Lung (tissue), 11 donors: ENCODE measurements at regions not wholly inside any gene's neighbourhood (a gene's known extent, or its start where the extent isn't known, plus 50 kb on each side); places are given as distances from the start of the nearest gene placed in this dataset.

Experiments
- ATAC-seq: fragments of 200-7000 bp; cut with Tn5 transposase; one replicate; pipeline ENCODE4 v1.9.1; 2020; ENCODE audit warnings: moderate number of reproducible peaks; ENCODE audit not compliant: insufficient read depth, low FRiP score
- DNase-seq, 3 donors: peaks; one replicate each; pipeline ENCODE4 v3.0.0-alpha.2; 2013 to 2017
- H3K27ac ChIP-seq, 2 donors: one replicate each; pipeline ENCODE4 v1.5.1; 2013; ENCODE audit warnings: mild to moderate bottlenecking in 2 of 2, moderate library complexity in 2 of 2, control low read depth in 1 of 2, inconsistent platforms in 1 of 2, low read depth in 1 of 2, low read length in 1 of 2
- H3K27me3 ChIP-seq, 3 donors: one replicate each; pipeline ENCODE4 v1.5.1; 2013; ENCODE audit warnings: low read length in 2 of 3; ENCODE audit not compliant: control insufficient read depth in 3 of 3, insufficient read depth in 3 of 3
- H3K36me3 ChIP-seq, 4 donors: one replicate each; pipeline ENCODE4 v1.5.1; 2013; ENCODE audit warnings: low read length in 4 of 4, mild to moderate bottlenecking in 1 of 4, moderate library complexity in 1 of 4; ENCODE audit not compliant: control insufficient read depth in 4 of 4, insufficient read depth in 4 of 4
- H3K4me1 ChIP-seq, 5 donors: one replicate each; pipeline ENCODE4 v1.5.1; 2013; ENCODE audit warnings: low read length in 5 of 5, mild to moderate bottlenecking in 2 of 5, moderate library complexity in 1 of 5; ENCODE audit not compliant: control insufficient read depth in 5 of 5, insufficient read depth in 5 of 5
- H3K4me3 ChIP-seq: one replicate; pipeline ENCODE4 v1.5.1; 2013; ENCODE audit warnings: mild to moderate bottlenecking, control low read depth, moderate library complexity
- H3K9ac ChIP-seq, 2 donors: one replicate each; pipeline ENCODE4 v1.5.1; 2013; ENCODE audit warnings: low read length in 2 of 2, control low read depth in 1 of 2; ENCODE audit not compliant: insufficient read depth in 1 of 2
- H3K9me3 ChIP-seq, 4 donors: one replicate each; pipeline ENCODE4 v1.5.1; 2013; ENCODE audit warnings: low read length in 3 of 4, mild to moderate bottlenecking in 1 of 4, moderate library complexity in 1 of 4; ENCODE audit not compliant: control insufficient read depth in 4 of 4, insufficient read depth in 3 of 4
- WGBS, 2 donors: extraction: QIAGEN DNeasy Blood & Tissue Kit; methylation state at CpG; one replicate each; pipeline ENCODE4 v1.1.7; 2013; 5-methylcytosine and 5-hydroxymethylcytosine counted together
- TF ChIP-seq, protein P1 (sequence below): IDR thresholded peaks from 2 replicates; pipeline ENCODE4 v1.5.1; 2012; ENCODE audit warnings: mild to moderate bottlenecking; ENCODE audit errors: control extremely low read depth, extremely low read depth
- donor health status: control.
- donor health status: control.
- donor health status: Bipolar disorder and iron deficiency.
- donor health status: healthy.
- donor health status: DM: yes; HTN: yes; CAD: no.

DNA sequence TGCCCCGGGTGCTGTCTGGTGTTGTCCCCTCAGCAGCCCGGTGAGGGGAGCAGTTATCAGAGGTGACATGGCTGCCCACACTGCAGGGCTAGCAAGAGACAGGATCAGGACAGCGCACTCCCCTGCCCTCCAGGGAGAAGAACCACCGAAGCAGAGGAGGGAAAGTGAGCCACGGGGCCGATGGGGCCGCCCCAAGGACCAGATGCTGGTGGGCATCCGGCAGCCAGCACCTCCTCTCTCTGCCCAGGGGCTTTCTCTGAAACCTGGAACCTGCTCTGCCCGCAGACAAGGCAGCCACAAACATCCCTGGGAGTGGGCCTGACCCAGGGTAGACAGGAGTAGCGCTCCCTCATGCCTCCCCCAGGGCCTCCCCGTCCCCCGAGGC, 163.0 kb upstream of the CST7 start:
- H3K36me3 ChIP-seq: no peaks in the 10 kb centered on the region
- TF ChIP-seq, protein P1, sequence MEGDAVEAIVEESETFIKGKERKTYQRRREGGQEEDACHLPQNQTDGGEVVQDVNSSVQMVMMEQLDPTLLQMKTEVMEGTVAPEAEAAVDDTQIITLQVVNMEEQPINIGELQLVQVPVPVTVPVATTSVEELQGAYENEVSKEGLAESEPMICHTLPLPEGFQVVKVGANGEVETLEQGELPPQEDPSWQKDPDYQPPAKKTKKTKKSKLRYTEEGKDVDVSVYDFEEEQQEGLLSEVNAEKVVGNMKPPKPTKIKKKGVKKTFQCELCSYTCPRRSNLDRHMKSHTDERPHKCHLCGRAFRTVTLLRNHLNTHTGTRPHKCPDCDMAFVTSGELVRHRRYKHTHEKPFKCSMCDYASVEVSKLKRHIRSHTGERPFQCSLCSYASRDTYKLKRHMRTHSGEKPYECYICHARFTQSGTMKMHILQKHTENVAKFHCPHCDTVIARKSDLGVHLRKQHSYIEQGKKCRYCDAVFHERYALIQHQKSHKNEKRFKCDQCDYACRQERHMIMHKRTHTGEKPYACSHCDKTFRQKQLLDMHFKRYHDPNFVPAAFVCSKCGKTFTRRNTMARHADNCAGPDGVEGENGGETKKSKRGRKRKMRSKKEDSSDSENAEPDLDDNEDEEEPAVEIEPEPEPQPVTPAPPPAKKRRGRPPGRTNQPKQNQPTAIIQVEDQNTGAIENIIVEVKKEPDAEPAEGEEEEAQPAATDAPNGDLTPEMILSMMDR: no peak
- no peak for ATAC-seq
- no peak overlapping the region for H3K9ac ChIP-seq
- peaks cover 0 to 2% (median 0%) of the 10 kb centered on the region in 4 donors for H3K9me3 ChIP-seq
- WGBS, 2 donors: 89 to 90% methylated on average over 11 to 12 of the region's 12 CpGs
- no peaks in the 10 kb centered on the region for H3K27me3 ChIP-seq
- H3K4me3 ChIP-seq: no peak overlapping the region
- H3K27ac ChIP-seq: no peak overlapping the region
- DNase-seq: no peak
- H3K4me1 ChIP-seq: peaks cover 0 to 19% (median 7%) of the 10 kb centered on the region in 5 donors

DNA sequence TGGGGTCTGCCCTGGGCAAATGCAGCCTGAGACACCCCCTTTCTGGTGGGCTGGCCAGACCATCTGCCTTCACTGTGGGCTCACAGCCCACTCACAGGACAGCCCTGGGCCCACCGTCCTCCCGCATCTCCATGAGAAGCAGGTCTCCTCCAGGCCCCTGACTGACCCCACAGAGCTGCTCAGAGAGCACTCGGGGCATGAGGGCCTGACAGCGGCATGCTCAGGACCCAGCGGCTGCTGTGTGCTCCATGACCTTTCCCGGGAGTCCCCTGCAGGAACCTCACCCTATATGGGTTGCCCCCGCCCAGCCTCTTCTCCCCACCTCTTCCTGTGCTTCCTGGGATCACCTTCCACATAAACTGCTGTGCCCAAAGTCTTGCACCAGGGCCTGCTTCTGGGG, 162.4 kb upstream of the CST7 start:
- TF ChIP-seq, protein P1: no peak
- no peak overlapping the region for H3K9ac ChIP-seq
- H3K4me3 ChIP-seq: no peak overlapping the region
- peaks cover 0 to 19% (median 7%) of the 10 kb centered on the region in 5 donors for H3K4me1 ChIP-seq
- DNase-seq (no peak), ATAC-seq (no peak)
- peaks cover 0 to 2% (median 0%) of the 10 kb centered on the region in 4 donors for H3K9me3 ChIP-seq
- H3K36me3 ChIP-seq: no peaks in the 10 kb centered on the region
- WGBS, 2 donors: 95 to 100% methylated on average over 7 of the region's 7 CpGs
- H3K27me3 ChIP-seq: no peaks in the 10 kb centered on the region
- H3K27ac ChIP-seq: no peak overlapping the region

DNA sequence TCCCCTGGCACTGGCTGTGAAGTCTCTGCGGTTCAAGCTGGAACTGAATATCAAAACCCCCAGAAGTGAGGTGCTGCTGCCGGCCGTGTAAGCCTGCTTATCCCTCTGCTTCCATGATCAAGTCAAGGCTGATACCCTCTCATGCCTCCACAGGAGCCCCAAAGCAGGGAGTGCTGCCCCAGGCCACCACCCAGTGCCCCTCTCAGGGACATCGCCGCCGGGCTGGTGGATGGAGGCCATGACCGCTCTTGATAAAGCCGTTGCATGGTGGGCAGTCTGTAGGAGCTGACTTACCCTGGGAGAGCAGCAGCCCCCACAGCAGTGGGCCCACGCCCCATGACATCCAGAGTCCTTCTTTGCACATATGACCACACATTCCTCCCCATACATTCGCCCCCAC, 162.0 kb upstream of the CST7 start:
- Histone ChIP-seq H3K9me3 (peaks cover 0 to 2% (median 0%) of the 10 kb centered on the region in 4 donors), H3K36me3 (no peaks in the 10 kb centered on the region), H3K4me1 (peaks cover 0 to 15% (median 7%) of the 10 kb centered on the region in 5 donors), H3K9ac (no peak overlapping the region), H3K27me3 (no peaks in the 10 kb centered on the region), H3K4me3 (no peak overlapping the region), H3K27ac (no peak overlapping the region)
- no peak for ATAC-seq
- TF ChIP-seq, protein P1: no peak
- no peak for DNase-seq
- WGBS, 2 donors: 93 to 95% methylated on average over 10 of the region's 10 CpGs

DNA sequence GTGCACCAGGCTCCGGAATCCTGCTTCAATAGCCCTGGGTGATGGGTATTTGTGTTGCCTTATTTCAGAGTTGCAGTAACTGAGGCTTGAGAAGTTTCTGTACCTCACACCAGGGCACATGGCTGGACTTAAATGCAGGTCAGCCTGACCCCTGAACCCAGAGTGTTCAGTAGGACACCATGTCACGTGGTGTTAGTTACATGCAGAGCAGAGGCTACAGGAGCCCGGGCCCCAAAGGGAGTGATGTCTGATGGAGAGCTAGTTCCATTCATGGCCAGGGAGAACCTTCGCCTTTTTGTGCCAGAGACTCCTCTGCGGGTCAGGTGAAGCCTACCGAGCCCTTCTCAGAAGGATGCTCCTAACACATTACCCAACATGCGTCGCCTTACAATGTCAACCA, 161.4 kb upstream of the CST7 start:
- Histone ChIP-seq H3K9me3 (peaks cover 0 to 2% (median 0%) of the 10 kb centered on the region in 4 donors), H3K27ac (no peak overlapping the region), H3K9ac (no peak overlapping the region), H3K27me3 (no peaks in the 10 kb centered on the region), H3K4me3 (no peak overlapping the region), H3K4me1 (peaks cover 0 to 9% (median 7%) of the 10 kb centered on the region in 5 donors), H3K36me3 (no peaks in the 10 kb centered on the region)
- TF ChIP-seq, protein P1: no peak
- 93 to 95% methylated on average over 8 of the region's 8 CpGs for WGBS, 2 donors
- ATAC-seq (no peak), DNase-seq (no peak)
